ENCODE measurements at regions not wholly inside any gene's neighbourhood (a gene's known extent, or its start where the extent isn't known, plus 50 kb on each side); places are given as distances from the start of the nearest gene placed in this dataset.

DNA sequence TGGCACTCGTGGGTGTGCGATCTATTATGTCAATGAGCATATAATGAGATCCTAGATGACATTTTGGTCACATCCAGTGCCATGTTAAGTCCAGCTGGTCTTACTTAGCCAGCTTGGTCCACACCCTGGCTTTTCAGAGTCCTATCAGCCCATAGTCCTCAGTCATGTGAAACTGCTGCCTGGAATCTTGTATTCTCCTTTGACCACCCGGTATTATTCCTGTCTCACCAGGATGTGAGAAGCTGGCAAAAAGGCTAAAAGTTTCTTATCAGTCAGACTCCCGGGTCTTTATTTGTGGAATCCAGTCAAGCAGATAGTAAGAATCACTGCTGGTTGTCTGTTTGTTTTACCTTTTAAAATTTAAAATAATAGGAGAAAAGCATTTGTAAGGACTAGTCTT, 705.6 kb upstream of the GHITM start:
- no peak for TF ChIP-seq EZH2 (IDR thresholded peaks at IDR 0.05)
- TF ChIP-seq, protein P1, sequence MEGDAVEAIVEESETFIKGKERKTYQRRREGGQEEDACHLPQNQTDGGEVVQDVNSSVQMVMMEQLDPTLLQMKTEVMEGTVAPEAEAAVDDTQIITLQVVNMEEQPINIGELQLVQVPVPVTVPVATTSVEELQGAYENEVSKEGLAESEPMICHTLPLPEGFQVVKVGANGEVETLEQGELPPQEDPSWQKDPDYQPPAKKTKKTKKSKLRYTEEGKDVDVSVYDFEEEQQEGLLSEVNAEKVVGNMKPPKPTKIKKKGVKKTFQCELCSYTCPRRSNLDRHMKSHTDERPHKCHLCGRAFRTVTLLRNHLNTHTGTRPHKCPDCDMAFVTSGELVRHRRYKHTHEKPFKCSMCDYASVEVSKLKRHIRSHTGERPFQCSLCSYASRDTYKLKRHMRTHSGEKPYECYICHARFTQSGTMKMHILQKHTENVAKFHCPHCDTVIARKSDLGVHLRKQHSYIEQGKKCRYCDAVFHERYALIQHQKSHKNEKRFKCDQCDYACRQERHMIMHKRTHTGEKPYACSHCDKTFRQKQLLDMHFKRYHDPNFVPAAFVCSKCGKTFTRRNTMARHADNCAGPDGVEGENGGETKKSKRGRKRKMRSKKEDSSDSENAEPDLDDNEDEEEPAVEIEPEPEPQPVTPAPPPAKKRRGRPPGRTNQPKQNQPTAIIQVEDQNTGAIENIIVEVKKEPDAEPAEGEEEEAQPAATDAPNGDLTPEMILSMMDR (IDR thresholded peaks at IDR 0.05 in 2 of 3, conservative IDR thresholded peaks at IDR 0.05 in 1 of 3; ENCODE audit: borderline replicate concordance in 1 of 3, insufficient read depth in 1 of 3, low read depth in 2 of 3, low read length in 2 of 3): no peak
- TF ChIP-seq POLR2A (IDR thresholded peaks at IDR 0.05; ENCODE audit: borderline replicate concordance, extremely low read depth, insufficient read depth, insufficient read length): no peak
- TF ChIP-seq POLR2AphosphoS5 (IDR thresholded peaks at IDR 0.05; ENCODE audit: low read depth, low read length): no peak
- TF ChIP-seq ZFX (IDR thresholded peaks at IDR 0.05): no peak

Data from HCT116 (cell line).